Transverse colon (tissue), 4 donors: ENCODE measurements at regions not wholly inside any gene's neighbourhood (a gene's known extent, or its start where the extent isn't known, plus 50 kb on each side); places are given as distances from the start of the nearest gene placed in this dataset.

ENCODE experiments used
- DNase-seq: peaks from one replicate; pipeline ENCODE4 v3.0.0-alpha.2; 2019
- H3K27ac ChIP-seq, 4 donors: fragments of 200-600 bp; sonication (generic); 2 replicates each; pipeline ENCODE4 v1.5.1; 2016 to 2018; ENCODE audit warnings: inconsistent platforms in 4 of 4
- H3K27me3 ChIP-seq: fragments of 200-600 bp; sonication (generic); 2 replicates; pipeline ENCODE4 v1.5.1; 2017; ENCODE audit warnings: inconsistent platforms
- H3K36me3 ChIP-seq, 4 donors: fragments of 200-600 bp; sonication (generic); 2 replicates each; pipeline ENCODE4 v1.5.1; 2017 to 2019; ENCODE audit warnings: inconsistent platforms in 4 of 4
- H3K4me1 ChIP-seq, 4 donors: fragments of 200-600 bp; sonication (generic); 2 replicates each; pipeline ENCODE4 v1.5.1; 2017 to 2020; ENCODE audit warnings: inconsistent platforms in 4 of 4
- H3K4me3 ChIP-seq, 4 donors: fragments of 200-600 bp; sonication (generic); 1 replicate in 1 of 4; 2 replicates in 3 of 4; pipeline versions ENCODE4 v1.5.1 to v1.6.1; 2017 to 2019; ENCODE audit warnings: inconsistent platforms in 4 of 4
- H3K9me3 ChIP-seq, 2 donors: fragments of 200-600 bp; sonication (generic); 2 replicates each; pipeline ENCODE4 v1.5.1; 2017 to 2019; ENCODE audit warnings: inconsistent platforms in 2 of 2
- CTCF ChIP-seq, 5 experiments: fragments of 200-600 bp in 3 of 5; fragments of 450-650 bp in 2 of 5; sonication (generic) in 3 of 5; IDR thresholded peaks; 1 replicate in 2 of 5; 2 replicates in 3 of 5; pipeline ENCODE4 v1.5.1; 2016 to 2017; ENCODE audit warnings: antibody characterized with exemption in 5 of 5, inconsistent platforms in 3 of 5, mild to moderate bottlenecking in 2 of 5, moderate library complexity in 1 of 5
- EP300 ChIP-seq: sonication (generic); formaldehyde crosslinking; IDR thresholded peaks from one replicate; pipeline ENCODE4 v1.6.1; 2017; ENCODE audit warnings: antibody characterized with exemption, low read depth
- POLR2A ChIP-seq: fragments of 450-650 bp; IDR thresholded peaks from one replicate; pipeline ENCODE4 v1.6.1; 2016; ENCODE audit warnings: antibody characterized with exemption, mild to moderate bottlenecking, moderate library complexity
- POLR2AphosphoS5 ChIP-seq, 3 donors: sonication (generic); formaldehyde crosslinking; IDR thresholded peaks; one replicate each; pipeline ENCODE4 v1.6.1; 2016; ENCODE audit warnings: antibody characterized with exemption in 3 of 3
- WGBS, 2 donors: methylation state at CpG; one replicate each; pipeline ENCODE4 v1.1.5; 2018; ENCODE audit warnings: low coverage in 1 of 2; 5-methylcytosine and 5-hydroxymethylcytosine counted together
- in situ Hi-C, 4 donors: fragments of 200-750 bp; cut with MboI; loops; one replicate each; pipeline versions ENCODE4 v1.15.0 to v1.15.1; 2017; ENCODE audit warnings: low sequenced_read_pairs in 3 of 4, low pct_ligation_motif_present in 1 of 4, low pct_unique_long_range_greater_than_20kb in 1 of 4
- intact Hi-C: fragments of 100-400 bp; cut with DNase I; formaldehyde crosslinking; loops from one replicate; pipeline ENCODE4 v1.15.1; 2023; ENCODE audit warnings: low total_unique reads

DNA sequence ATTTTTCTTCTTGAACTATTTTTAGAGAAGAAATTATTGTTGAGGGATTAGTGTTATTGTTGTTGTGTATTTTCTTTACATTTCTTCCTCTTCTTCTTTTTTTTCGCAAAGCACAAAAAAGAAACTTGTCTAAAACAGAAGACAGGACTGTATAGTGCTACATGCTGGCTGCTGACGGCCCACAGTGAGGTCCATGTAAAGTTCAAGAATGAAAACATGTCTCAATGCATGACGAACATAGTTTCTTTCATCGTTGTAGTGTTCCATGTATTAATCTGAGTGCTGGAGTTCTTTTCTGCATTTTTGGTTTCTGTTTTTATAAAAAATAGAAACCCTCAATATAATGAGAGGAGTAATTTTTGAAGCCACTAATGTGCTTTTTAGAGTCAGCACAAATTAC, 462.9 kb upstream of the MARCKS start:
- Histone ChIP-seq H3K36me3 (no peaks in the 10 kb centered on the region), H3K4me3 (no peak overlapping the region), H3K27ac (no peak overlapping the region), H3K4me1 (no peaks in the 10 kb centered on the region), H3K27me3 (no peaks in the 10 kb centered on the region), H3K9me3 (no peaks in the 10 kb centered on the region)
- WGBS, 2 donors = 83 to 89% methylated on average over 4 of the region's 4 CpGs
- no peak for TF ChIP-seq EP300
- no peak for TF ChIP-seq POLR2AphosphoS5 (IDR thresholded peaks at IDR 0.05)
- no peak for TF ChIP-seq CTCF (IDR thresholded peaks at IDR 0.05)
- TF ChIP-seq POLR2A = no peak
- no peak for DNase-seq
- intact Hi-C loops (no loop called here), in situ Hi-C loops (no loop called here)

- Histone ChIP-seq H3K27me3 (no peaks in the 10 kb centered on the region), H3K27ac (no peak overlapping the region), H3K4me3 (no peak overlapping the region), H3K36me3 (no peaks in the 10 kb centered on the region), H3K9me3 (no peaks in the 10 kb centered on the region), H3K4me1 (no peaks in the 10 kb centered on the region)
- no peak for DNase-seq
- 89 to 94% methylated on average over 2 of the region's 2 CpGs for WGBS, 2 donors
- in situ Hi-C loops = no loop called here
- intact Hi-C loops = no loop called here
- TF ChIP-seq POLR2A (no peak), CTCF (IDR thresholded peaks at IDR 0.05) (no peak), EP300 (no peak), POLR2AphosphoS5 (IDR thresholded peaks at IDR 0.05) (no peak)
Measured at GRCh38 chr6:113394729-113395128, 462.4 kb upstream of the MARCKS start.

DNA sequence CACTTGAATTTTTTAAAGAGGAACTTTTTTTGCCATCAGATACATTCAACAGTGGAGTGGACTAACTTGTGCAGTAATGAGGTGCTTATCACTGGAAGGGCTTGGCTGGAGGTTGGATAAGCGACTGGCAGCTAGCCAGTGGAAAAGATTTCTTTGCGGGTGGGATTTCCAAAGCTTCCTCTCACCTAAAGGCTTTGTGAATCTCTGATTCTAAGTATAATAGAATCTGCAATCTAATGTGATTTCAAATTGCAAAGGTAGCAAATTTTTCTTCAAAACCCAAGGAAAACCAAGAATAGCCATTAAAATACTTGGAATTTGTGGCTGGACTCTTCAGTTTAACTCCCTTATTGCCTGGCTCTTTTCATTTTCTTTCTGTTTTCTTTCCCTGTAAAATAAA, 460.4 kb upstream of the MARCKS start:
- no peak for DNase-seq
- no peak for TF ChIP-seq POLR2AphosphoS5 (IDR thresholded peaks at IDR 0.05)
- TF ChIP-seq EP300 = no peak
- no peak for TF ChIP-seq CTCF (IDR thresholded peaks at IDR 0.05)
- no peak for TF ChIP-seq POLR2A
- intact Hi-C loops (no loop called here), in situ Hi-C loops (no loop called here)
- WGBS, 2 donors = 71 to 85% methylated on average over 2 of the region's 2 CpGs
- Histone ChIP-seq H3K9me3 (no peaks in the 10 kb centered on the region), H3K27ac (no peak overlapping the region), H3K4me3 (no peak overlapping the region), H3K36me3 (no peaks in the 10 kb centered on the region), H3K27me3 (no peaks in the 10 kb centered on the region), H3K4me1 (no peaks in the 10 kb centered on the region)

DNA sequence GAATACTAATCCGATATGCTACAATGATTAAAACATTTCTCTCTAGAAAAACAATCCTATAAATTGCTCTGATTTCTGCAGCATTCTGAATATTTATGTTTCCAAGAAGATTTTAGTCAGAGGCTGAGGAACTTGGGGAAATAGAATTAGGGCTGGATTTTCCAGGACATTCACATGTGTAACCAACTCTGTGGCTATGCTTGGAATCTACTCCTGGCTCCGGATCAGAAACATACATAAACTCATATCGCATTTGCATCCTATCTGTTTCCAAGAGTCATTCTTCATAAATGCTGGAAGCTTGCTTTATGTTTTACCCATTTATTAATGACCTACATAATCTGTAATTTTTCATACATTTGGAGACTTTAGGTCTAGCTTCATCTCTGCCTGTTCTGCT, 459.9 kb upstream of the MARCKS start:
- intact Hi-C loops = no loop called here
- in situ Hi-C loops = no loop called here
- Histone ChIP-seq H3K9me3 (no peaks in the 10 kb centered on the region), H3K27me3 (no peaks in the 10 kb centered on the region), H3K4me1 (no peaks in the 10 kb centered on the region), H3K27ac (no peak overlapping the region), H3K4me3 (no peak overlapping the region), H3K36me3 (no peaks in the 10 kb centered on the region)
- 71 to 85% methylated on average over 3 of the region's 3 CpGs for WGBS, 2 donors
- no peak for DNase-seq
- TF ChIP-seq EP300 (no peak), POLR2A (no peak), POLR2AphosphoS5 (IDR thresholded peaks at IDR 0.05) (no peak), CTCF (IDR thresholded peaks at IDR 0.05) (no peak)
